Stomach (tissue), 4 donors: ENCODE measurements at regions not wholly inside any gene's neighbourhood (a gene's known extent, or its start where the extent isn't known, plus 50 kb on each side); places are given as distances from the start of the nearest gene placed in this dataset.

ENCODE experiments used
- CTCF ChIP-seq, 7 experiments: fragments of 450-650 bp in 4 of 7; fragments of 200-600 bp in 3 of 7; sonication (generic) in 3 of 7; IDR thresholded peaks; one replicate each; pipeline ENCODE4 v1.5.1; 2016 to 2019; ENCODE audit warnings: antibody characterized with exemption in 7 of 7, control low read depth in 2 of 7, mild to moderate bottlenecking in 1 of 7
- EP300 ChIP-seq: sonication (generic); formaldehyde crosslinking; IDR thresholded peaks from one replicate; pipeline ENCODE4 v1.6.1; 2017; ENCODE audit warnings: antibody characterized with exemption
- POLR2A ChIP-seq, 4 donors: fragments of 450-650 bp; IDR thresholded peaks; one replicate each; pipeline ENCODE4 v1.6.1; 2016; ENCODE audit warnings: antibody characterized with exemption in 4 of 4, control low read depth in 2 of 4, mild to moderate bottlenecking in 1 of 4, moderate library complexity in 1 of 4

DNA sequence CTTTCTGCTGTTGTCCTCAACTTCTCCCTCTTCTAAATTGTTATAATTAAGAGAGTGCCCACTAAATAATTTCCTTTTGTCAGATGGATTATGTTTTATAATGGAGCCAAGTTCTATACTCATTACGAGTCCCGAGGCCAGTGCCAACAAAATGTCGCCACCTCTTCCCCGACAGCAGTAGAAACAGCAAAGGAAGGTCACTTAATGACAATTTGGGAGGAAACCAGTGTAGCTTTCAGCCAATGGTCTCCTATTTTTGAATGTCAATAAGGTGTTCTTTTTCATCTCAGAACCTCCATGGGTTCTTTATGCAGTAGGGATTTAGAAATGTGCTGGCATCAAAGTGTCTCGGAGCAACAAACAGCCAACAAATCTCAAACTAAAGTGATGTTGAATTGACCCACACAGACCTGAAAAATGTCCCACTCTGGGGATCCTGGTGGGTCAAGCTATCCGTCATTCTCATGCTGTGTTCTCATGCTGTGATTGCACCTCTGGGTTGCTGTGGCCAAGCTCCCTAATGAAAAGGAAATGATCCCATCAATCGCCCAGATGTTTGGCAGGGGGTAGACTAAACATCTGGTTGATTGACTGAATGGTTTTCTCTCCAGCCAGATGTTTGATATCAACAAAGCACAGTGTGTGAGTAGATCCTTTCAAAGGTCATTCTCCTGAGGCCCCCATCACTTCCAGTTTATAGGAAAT, 291.9 kb downstream of the DMAC1 start:
- no peak for TF ChIP-seq CTCF (IDR thresholded peaks at IDR 0.05)
- TF ChIP-seq EP300 = no peak
- TF ChIP-seq POLR2A (IDR thresholded peaks at IDR 0.05) = no peak
